Adrenal gland (tissue), 9 donors: ENCODE measurements at regions not wholly inside any gene's neighbourhood (a gene's known extent, or its start where the extent isn't known, plus 50 kb on each side); places are given as distances from the start of the nearest gene placed in this dataset.

Source experiments
- DNase-seq, 7 donors: peaks; one replicate each; pipeline ENCODE4 v3.0.0-alpha.2; 2019 to 2020
- H3K27ac ChIP-seq, 5 donors: fragments of 200-600 bp; sonication (generic) in 4 of 5; 1 replicate in 3 of 5; 2 replicates in 2 of 5; pipeline versions ENCODE4 v1.5.1 to v1.8.0; 2016 to 2020; ENCODE audit warnings: mild to moderate bottlenecking in 1 of 5
- H3K27me3 ChIP-seq: fragments of 200-600 bp; 2 replicates; pipeline ENCODE4 v1.8.0; 2021
- H3K36me3 ChIP-seq, 2 donors: fragments of 200-600 bp; replicated peaks in 1 of 2; 1 replicate in 1 of 2; 2 replicates in 1 of 2; pipeline versions ENCODE4 v1.5.1 to v1.8.0; 2018 to 2022
- H3K4me1 ChIP-seq, 2 donors: fragments of 200-600 bp; replicated peaks in 1 of 2; 1 replicate in 1 of 2; 2 replicates in 1 of 2; pipeline versions ENCODE4 v1.5.1 to v1.8.0; 2018 to 2021
- H3K4me3 ChIP-seq, 4 donors: fragments of 200-600 bp; sonication (generic) in 3 of 4; one replicate each; pipeline ENCODE4 v1.5.1; 2016 to 2018
- H3K9me3 ChIP-seq, 3 donors: fragments of 200-600 bp; sonication (generic) in 1 of 3; replicated peaks in 1 of 3; 1 replicate in 2 of 3; 2 replicates in 1 of 3; pipeline versions ENCODE4 v1.5.1 to v1.8.0; 2016 to 2021
- CTCF ChIP-seq, 6 experiments: fragments of 450-650 bp in 4 of 6; fragments of 200-600 bp in 2 of 6; sonication (generic) in 1 of 6; IDR thresholded peaks; 1 replicate in 5 of 6; 2 replicates in 1 of 6; pipeline versions ENCODE4 v1.5.1 to v1.8.0; 2016 to 2021; ENCODE audit warnings: antibody characterized with exemption in 6 of 6, mild to moderate bottlenecking in 2 of 6, moderate library complexity in 1 of 6
- POLR2A ChIP-seq, 2 donors: fragments of 450-650 bp; IDR thresholded peaks; one replicate each; pipeline ENCODE4 v1.6.1; 2017; ENCODE audit warnings: antibody characterized with exemption in 2 of 2, mild to moderate bottlenecking in 2 of 2, moderate library complexity in 1 of 2
- WGBS, 4 donors: extraction: QIAGEN DNeasy Blood & Tissue Kit in 2 of 4; methylation state at CpG; one replicate each; pipeline versions ENCODE4 v1.1.5 to v1.1.7; 2013 to 2017; 5-methylcytosine and 5-hydroxymethylcytosine counted together
- intact Hi-C, 2 donors: fragments of 100-400 bp; cut with DNase I; formaldehyde crosslinking; loops; one replicate each; pipeline versions ENCODE4 v1.14.1 to v1.15.0; 2022 to 2023
- donor health status: healthy with polysubstance abuse.
- donor health status: Bipolar disorder and iron deficiency.
- donor health status: DM: yes; HTN: yes; CAD: no.
- donor health status: DM: no; HTN: no; CAD: no.
- donor health status: DM: no; HTN: no; CAD: no.

GRCh38 chr9:20264896-20265295 lies 357.4 kb downstream of the MLLT3 start:
- Histone ChIP-seq H3K4me1 (no peaks in the 10 kb centered on the region), H3K9me3 (no peaks in the 10 kb centered on the region), H3K27me3 (no peaks in the 10 kb centered on the region), H3K36me3 (no peaks in the 10 kb centered on the region), H3K27ac (no peak overlapping the region), H3K4me3 (no peak overlapping the region)
- WGBS, 4 donors: 73 to 87% (median 78%) methylated on average over 5 to 7 of the region's 7 CpGs
- TF ChIP-seq CTCF (IDR thresholded peaks at IDR 0.05): no peak
- no peak for TF ChIP-seq POLR2A (IDR thresholded peaks at IDR 0.05)
- intact Hi-C loops: no loop called here
- DNase-seq: no peak

- no peak for DNase-seq
- no peak for TF ChIP-seq CTCF (IDR thresholded peaks at IDR 0.05)
- TF ChIP-seq POLR2A (IDR thresholded peaks at IDR 0.05): no peak
- Histone ChIP-seq H3K4me1 (no peaks in the 10 kb centered on the region), H3K4me3 (no peak overlapping the region), H3K27ac (no peak overlapping the region), H3K27me3 (no peaks in the 10 kb centered on the region), H3K9me3 (no peaks in the 10 kb centered on the region), H3K36me3 (no peaks in the 10 kb centered on the region)
- intact Hi-C loops: no loop called here
- 60 to 75% (median 67%) methylated on average over 4 of the region's 4 CpGs for WGBS, 4 donors
These were observed 359.7 kb downstream of the MLLT3 start for GRCh38 chr9:20262611-20263010.

- no peaks in the 10 kb centered on the region for H3K4me1 ChIP-seq
- WGBS, 4 donors: 55 to 84% (median 75%) methylated on average over 1 of the region's 1 CpG
- no peak overlapping the region for H3K4me3 ChIP-seq
- H3K27me3 ChIP-seq: no peaks in the 10 kb centered on the region
- H3K9me3 ChIP-seq: no peaks in the 10 kb centered on the region
- no peak overlapping the region for H3K27ac ChIP-seq
- intact Hi-C loops: no loop called here
- no peak for DNase-seq
- no peaks in the 10 kb centered on the region for H3K36me3 ChIP-seq
- TF ChIP-seq CTCF (IDR thresholded peaks at IDR 0.05): no peak
- no peak for TF ChIP-seq POLR2A (IDR thresholded peaks at IDR 0.05)
These were observed 365.9 kb downstream of the MLLT3 start for GRCh38 chr9:20256284-20256948.

- Histone ChIP-seq H3K9me3 (no peaks in the 10 kb centered on the region), H3K27ac (no peak overlapping the region), H3K4me3 (no peak overlapping the region), H3K4me1 (no peaks in the 10 kb centered on the region), H3K36me3 (no peaks in the 10 kb centered on the region), H3K27me3 (no peaks in the 10 kb centered on the region)
- WGBS, 4 donors: 80 to 93% (median 87%) methylated on average over 3 of the region's 3 CpGs
- TF ChIP-seq CTCF (IDR thresholded peaks at IDR 0.05) (no peak), POLR2A (IDR thresholded peaks at IDR 0.05) (no peak)
- intact Hi-C loops: no loop called here
- DNase-seq: no peak
These were observed 367.2 kb downstream of the MLLT3 start for GRCh38 chr9:20255052-20255451.
